H1 (cell line): ENCODE measurements at regions not wholly inside any gene's neighbourhood (a gene's known extent, or its start where the extent isn't known, plus 50 kb on each side); places are given as distances from the start of the nearest gene placed in this dataset.

ENCODE experiments used
- CTCF ChIA-PET: fragments of 300-600 bp; sonication (Branson Sonifier 250); formaldehyde crosslinking; loops from one replicate; lab custom pipeline; 2021; ENCODE audit not compliant: partially characterized antibody; lab: Charles Lee
- POLR2A ChIA-PET: fragments of 300-600 bp; sonication (Branson Sonifier 250); formaldehyde crosslinking; loops from one replicate; lab custom pipeline; 2021; ENCODE audit warnings: inconsistent platforms; ENCODE audit not compliant: partially characterized antibody; lab: Charles Lee
- DNase-seq, 2 experiments: peaks; one replicate each; pipeline versions ENCODE4 v3.0.0 to v3.0.0-alpha.2; 2010 to 2022; ENCODE audit warnings: low spot score in 2 of 2, low read depth in 1 of 2, mixed read lengths in 1 of 2
- FAIRE-seq: peaks from 2 replicates; lab custom pipeline; 2011; peaks lifted over from hg19 to GRCh38; lab: Jason Lieb, UNC
- H2AFZ ChIP-seq: 2 replicates; pipeline ENCODE4 v1.8.1; 2012; ENCODE audit warnings: low read length, inconsistent platforms
- H2AK5ac ChIP-seq: 2 replicates; pipeline ENCODE4 v1.6.1; 2013; ENCODE audit warnings: low read depth, low read length
- H2BK120ac ChIP-seq: replicated peaks from 2 replicates; pipeline ENCODE3; 2013; ENCODE audit warnings: low read depth, low read length, inconsistent platforms
- H2BK12ac ChIP-seq: 2 replicates; pipeline ENCODE4 v1.6.1; 2013; ENCODE audit warnings: low read depth, low read length
- H2BK15ac ChIP-seq: 2 replicates; pipeline ENCODE4 v1.6.1; 2013; ENCODE audit warnings: low read length
- H2BK20ac ChIP-seq: 2 replicates; pipeline ENCODE4 v1.6.1; 2013; ENCODE audit warnings: low read length
- H2BK5ac ChIP-seq: 2 replicates; pipeline ENCODE4 v1.6.1; 2013; ENCODE audit warnings: low read depth, low read length
- H3K14ac ChIP-seq: 2 replicates; pipeline ENCODE4 v1.6.1; 2013; ENCODE audit warnings: inconsistent platforms; ENCODE audit not compliant: insufficient read length
- H3K18ac ChIP-seq: 2 replicates; pipeline ENCODE4 v1.6.1; 2013; ENCODE audit warnings: low read length; ENCODE audit errors: extremely low read depth
- H3K23ac ChIP-seq: 2 replicates; pipeline ENCODE4 v1.6.1; 2013; ENCODE audit warnings: inconsistent platforms; ENCODE audit not compliant: insufficient read length
- H3K23me2 ChIP-seq: 2 replicates; pipeline ENCODE4 v1.6.1; 2013; ENCODE audit warnings: low read depth, low read length
- H3K27ac ChIP-seq: 2 replicates; pipeline ENCODE4 v1.6.1; 2011; ENCODE audit warnings: low read depth, low read length, inconsistent platforms
- H3K27me3 ChIP-seq, 4 experiments: replicated peaks in 1 of 4; 1 replicate in 1 of 4; 2 replicates in 3 of 4; pipeline versions ENCODE4 v1.6.1 to v1.8.1; 2011 to 2013; ENCODE audit warnings: low read length in 3 of 4, mild to moderate bottlenecking in 3 of 4, inconsistent platforms in 2 of 4, mixed read lengths in 2 of 4, moderate library complexity in 1 of 4; ENCODE audit not compliant: control insufficient read depth in 3 of 4, insufficient read depth in 3 of 4; ENCODE audit errors: extremely low read depth in 1 of 4
- H3K36me3 ChIP-seq, 4 experiments: 2 replicates each; pipeline versions ENCODE4 v1.6.1 to v1.8.1; 2011 to 2013; ENCODE audit warnings: mild to moderate bottlenecking in 4 of 4, low read length in 3 of 4, moderate library complexity in 2 of 4, control low read depth in 1 of 4, inconsistent platforms in 1 of 4; ENCODE audit not compliant: insufficient read depth in 4 of 4, control insufficient read depth in 2 of 4
- H3K4ac ChIP-seq: replicated peaks from 2 replicates; pipeline ENCODE3; 2013; ENCODE audit warnings: low read length, low read depth, mixed read lengths, inconsistent platforms; ENCODE audit not compliant: insufficient read length
- H3K4me1 ChIP-seq, 4 experiments: replicated peaks in 1 of 4; 1 replicate in 1 of 4; 2 replicates in 3 of 4; pipeline versions ENCODE4 v1.6.1 to v1.8.1; 2011 to 2013; ENCODE audit warnings: low read length in 3 of 4, inconsistent platforms in 2 of 4, mixed read lengths in 1 of 4; ENCODE audit not compliant: insufficient read depth in 4 of 4, control insufficient read depth in 3 of 4
- H3K4me2 ChIP-seq, 2 experiments: 2 replicates each; pipeline versions ENCODE4 v1.6.1 to v1.8.1; 2011 to 2013; ENCODE audit warnings: low read depth in 2 of 2, low read length in 2 of 2, control low read depth in 1 of 2, inconsistent platforms in 1 of 2, mild to moderate bottlenecking in 1 of 2; ENCODE audit not compliant: insufficient read depth in 1 of 2
- H3K4me3 ChIP-seq, 4 experiments: fragments of 200-600, 300-600 bp in 1 of 4; sonication (generic), shearing (Covaris generic), sonication (Bioruptor Twin) in 1 of 4; 2 replicates each; pipeline versions ENCODE4 v1.5.1 to v1.8.1; 2011 to 2016; ENCODE audit warnings: low read length in 4 of 4, low read depth in 3 of 4, control low read depth in 2 of 4, inconsistent platforms in 2 of 4, mild to moderate bottlenecking in 2 of 4, mixed read lengths in 1 of 4, moderate library complexity in 1 of 4; ENCODE audit not compliant: insufficient read depth in 2 of 4; ENCODE audit errors: extremely low read depth in 1 of 4
- H3K56ac ChIP-seq: replicated peaks from 2 replicates; pipeline ENCODE3; 2013; ENCODE audit warnings: low read depth, mild to moderate bottlenecking, mixed read lengths, low read length, inconsistent platforms; ENCODE audit not compliant: insufficient read length
- H3K79me1 ChIP-seq: 2 replicates; pipeline ENCODE4 v1.6.1; 2013; ENCODE audit warnings: low read depth, low read length, control low read depth
- H3K79me2 ChIP-seq, 2 experiments: 2 replicates each; pipeline versions ENCODE4 v1.6.1 to v1.8.1; 2012 to 2013; ENCODE audit warnings: low read length in 2 of 2, mild to moderate bottlenecking in 2 of 2, inconsistent platforms in 1 of 2; ENCODE audit not compliant: insufficient read depth in 2 of 2, control insufficient read depth in 1 of 2
- H3K9ac ChIP-seq, 4 experiments: replicated peaks in 1 of 4; 1 replicate in 1 of 4; 2 replicates in 3 of 4; pipeline versions ENCODE4 v1.6.1 to v1.8.1; 2011 to 2013; ENCODE audit warnings: low read depth in 3 of 4, low read length in 3 of 4, control low read depth in 2 of 4, mild to moderate bottlenecking in 2 of 4, moderate library complexity in 2 of 4, inconsistent platforms in 1 of 4; ENCODE audit errors: extremely low read depth in 1 of 4
- H3K9me3 ChIP-seq, 2 experiments: 2 replicates each; pipeline versions ENCODE4 v1.6.1 to v1.8.1; 2012 to 2013; ENCODE audit warnings: mild to moderate bottlenecking in 2 of 2, moderate library complexity in 2 of 2, control low read depth in 1 of 2, inconsistent platforms in 1 of 2, low read depth in 1 of 2, low read length in 1 of 2, mixed read lengths in 1 of 2; ENCODE audit not compliant: insufficient read depth in 2 of 2
- H4K20me1 ChIP-seq, 2 experiments: replicated peaks in 1 of 2; 2 replicates each; pipeline versions ENCODE3 to v1.8.1; 2011 to 2013; ENCODE audit warnings: inconsistent platforms in 2 of 2, low read length in 2 of 2, mild to moderate bottlenecking in 1 of 2; ENCODE audit not compliant: insufficient read depth in 2 of 2, control insufficient read depth in 1 of 2
- H4K5ac ChIP-seq: 2 replicates; pipeline ENCODE4 v1.6.1; 2013; ENCODE audit warnings: low read length, low read depth, mixed read lengths, inconsistent platforms; ENCODE audit not compliant: insufficient read length
- H4K8ac ChIP-seq: 2 replicates; pipeline ENCODE4 v1.8.0; 2013; ENCODE audit warnings: mild to moderate bottlenecking, moderate library complexity, low read length, inconsistent platforms; ENCODE audit not compliant: insufficient read depth; ENCODE audit errors: extremely low read depth
- H4K91ac ChIP-seq: replicated peaks from 2 replicates; pipeline ENCODE3; 2013; ENCODE audit warnings: low read length, mixed read lengths, inconsistent platforms; ENCODE audit not compliant: insufficient read length
- MAFK ChIP-seq: IDR thresholded peaks from 2 replicates; pipeline ENCODE4 v1.6.1; 2012; ENCODE audit warnings: low read depth, mild to moderate bottlenecking, improper control_type of control experiment, low read length
- ZNF274 ChIP-seq: IDR thresholded peaks from 2 replicates; pipeline ENCODE4 v1.7.0; 2012; ENCODE audit warnings: low read length, borderline replicate concordance; ENCODE audit errors: extremely low read depth
- WGBS, 2 experiments: shearing (Covaris generic) in 1 of 2; methylation state at CpG; one replicate each; pipeline versions ENCODE4 v1.1.6 to v1.1.7; 2013 to 2015; ENCODE audit warnings: low lambda C conversion rate in 2 of 2, mixed read lengths in 2 of 2, inconsistent platforms in 1 of 2, low coverage in 1 of 2, missing lambda C conversion rate in 1 of 2; ENCODE audit not compliant: insufficient replicate concordance in 2 of 2, insufficient coverage in 1 of 2, insufficient read length in 1 of 2; ENCODE audit errors: extremely low coverage in 1 of 2, missing lambda C conversion rate in 1 of 2; 5-methylcytosine and 5-hydroxymethylcytosine counted together

- POLR2A ChIA-PET, result no interaction called here
- 80% methylated on average over 2 of the region's 2 CpGs; no CpG with 5 or more reads in 1 of the 2 experiments for WGBS, 2 experiments
Measured at GRCh38 chr10:71112138-71112785, 100.1 kb upstream of the UNC5B start.

More at GRCh38 chr10:71112138-71112785, 100.1 kb upstream of the UNC5B start:
- DNase-seq, result no peak
- no peak overlapping the region for H2BK20ac ChIP-seq
- no peak overlapping the region for H2AFZ ChIP-seq
- no peaks in the 10 kb centered on the region for H3K4me1 ChIP-seq
- H3K79me1 ChIP-seq, result no peaks in the 10 kb centered on the region
- H3K4me3 ChIP-seq, result no peak overlapping the region
- H3K14ac ChIP-seq, result no peak overlapping the region
- no peak overlapping the region for H3K18ac ChIP-seq
- no peaks in the 10 kb centered on the region for H3K27me3 ChIP-seq
- H2BK15ac ChIP-seq, result no peak overlapping the region
- no peak overlapping the region for H2BK120ac ChIP-seq
- no peak overlapping the region for H2AK5ac ChIP-seq
- no peak overlapping the region for H3K23ac ChIP-seq
- no peak overlapping the region for H3K9ac ChIP-seq
- FAIRE-seq, result no peak
- no peak for TF ChIP-seq ZNF274
- peak; percentile 23; the same call in 1 of the 2 replicates for TF ChIP-seq MAFK
- TF ChIP-seq, all 59 proteins: peak for 1
- Histone ChIP-seq H3K4me2 (no peak overlapping the region), H3K36me3 (no peaks in the 10 kb centered on the region; a peak in 1 of 8 replicates), H4K91ac (no peak overlapping the region), H2BK5ac (no peak overlapping the region), H4K5ac (no peak overlapping the region), H3K4ac (no peak overlapping the region), H3K27ac (no peak overlapping the region), H3K56ac (no peak overlapping the region), H2BK12ac (no peak overlapping the region), H3K23me2 (no peaks in the 10 kb centered on the region), H3K79me2 (no peaks in the 10 kb centered on the region), H4K20me1 (no peaks in the 10 kb centered on the region), H3K9me3 (peaks cover 28 to 30% of the 10 kb centered on the region in 2 experiments), H4K8ac (no peak overlapping the region)
- CTCF ChIA-PET, result interaction anchor here (1.0 kb wide), 1 partner anchor 19 kb away, joined by 3 read pairs; no protein-coding TSS in a partner anchor
